ENCODE measurements at regions not wholly inside any gene's neighbourhood (a gene's known extent, or its start where the extent isn't known, plus 50 kb on each side); places are given as distances from the start of the nearest gene placed in this dataset.

DNA sequence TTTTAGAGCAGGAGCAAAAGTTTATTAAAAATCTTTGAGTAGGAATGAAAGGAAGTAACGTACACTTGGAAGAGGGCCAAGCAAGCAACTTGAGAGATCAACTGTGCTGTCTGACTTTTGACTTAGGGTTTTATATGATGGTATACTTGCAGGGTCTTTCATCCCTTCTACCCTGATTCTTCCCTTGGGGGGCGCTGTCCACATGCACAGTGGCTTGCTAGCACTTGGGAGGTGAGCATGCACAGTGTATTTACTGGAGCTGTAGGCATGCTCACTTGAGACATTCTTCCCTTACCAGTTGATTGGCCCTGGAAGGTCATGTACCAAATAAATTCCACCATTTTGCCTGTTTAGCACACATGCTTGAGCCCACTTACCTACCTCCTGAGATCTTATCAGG, 1001.3 kb upstream of the ADGRL2 start:
- TF ChIP-seq, protein P1, sequence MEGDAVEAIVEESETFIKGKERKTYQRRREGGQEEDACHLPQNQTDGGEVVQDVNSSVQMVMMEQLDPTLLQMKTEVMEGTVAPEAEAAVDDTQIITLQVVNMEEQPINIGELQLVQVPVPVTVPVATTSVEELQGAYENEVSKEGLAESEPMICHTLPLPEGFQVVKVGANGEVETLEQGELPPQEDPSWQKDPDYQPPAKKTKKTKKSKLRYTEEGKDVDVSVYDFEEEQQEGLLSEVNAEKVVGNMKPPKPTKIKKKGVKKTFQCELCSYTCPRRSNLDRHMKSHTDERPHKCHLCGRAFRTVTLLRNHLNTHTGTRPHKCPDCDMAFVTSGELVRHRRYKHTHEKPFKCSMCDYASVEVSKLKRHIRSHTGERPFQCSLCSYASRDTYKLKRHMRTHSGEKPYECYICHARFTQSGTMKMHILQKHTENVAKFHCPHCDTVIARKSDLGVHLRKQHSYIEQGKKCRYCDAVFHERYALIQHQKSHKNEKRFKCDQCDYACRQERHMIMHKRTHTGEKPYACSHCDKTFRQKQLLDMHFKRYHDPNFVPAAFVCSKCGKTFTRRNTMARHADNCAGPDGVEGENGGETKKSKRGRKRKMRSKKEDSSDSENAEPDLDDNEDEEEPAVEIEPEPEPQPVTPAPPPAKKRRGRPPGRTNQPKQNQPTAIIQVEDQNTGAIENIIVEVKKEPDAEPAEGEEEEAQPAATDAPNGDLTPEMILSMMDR (IDR thresholded peaks at IDR 0.05), result no peak
- no peak for TF ChIP-seq POLR2A (IDR thresholded peaks at IDR 0.05)
